Tibial artery (tissue), 4 donors: ENCODE measurements at regions not wholly inside any gene's neighbourhood (a gene's known extent, or its start where the extent isn't known, plus 50 kb on each side); places are given as distances from the start of the nearest gene placed in this dataset.

ENCODE experiments used
- DNase-seq, 2 donors: peaks; one replicate each; pipeline ENCODE4 v3.0.0-alpha.2; 2019
- H3K27ac ChIP-seq, 2 donors: fragments of 200-600 bp; sonication (generic) in 1 of 2; 1 replicate in 1 of 2; 2 replicates in 1 of 2; pipeline ENCODE4 v1.5.1; 2018 to 2019; ENCODE audit warnings: mild to moderate bottlenecking in 1 of 2
- H3K27me3 ChIP-seq, 2 donors: fragments of 200-600 bp; sonication (generic) in 1 of 2; one replicate each; pipeline versions ENCODE4 v1.5.1 to v1.6.0; 2016 to 2019
- H3K36me3 ChIP-seq, 3 donors: fragments of 200-600 bp; sonication (generic) in 2 of 3; one replicate each; pipeline ENCODE4 v1.5.1; 2016 to 2019; ENCODE audit warnings: mild to moderate bottlenecking in 2 of 3
- H3K4me1 ChIP-seq, 4 donors: fragments of 200-600 bp; sonication (generic) in 2 of 4; 1 replicate in 3 of 4; 2 replicates in 1 of 4; pipeline ENCODE4 v1.5.1; 2016 to 2019
- H3K4me3 ChIP-seq, 2 donors: fragments of 200-600 bp; sonication (generic) in 1 of 2; 1 replicate in 1 of 2; 2 replicates in 1 of 2; pipeline ENCODE4 v1.5.1; 2018 to 2019; ENCODE audit warnings: mild to moderate bottlenecking in 2 of 2
- H3K9me3 ChIP-seq, 3 donors: fragments of 200-600 bp; sonication (generic) in 1 of 3; one replicate each; pipeline ENCODE4 v1.5.1; 2016 to 2019
- CTCF ChIP-seq, 2 experiments: fragments of 200-600 bp in 1 of 2; fragments of 450-650 bp in 1 of 2; IDR thresholded peaks; one replicate each; pipeline ENCODE4 v1.5.1; 2017 to 2019; ENCODE audit warnings: antibody characterized with exemption in 2 of 2, mild to moderate bottlenecking in 1 of 2, moderate library complexity in 1 of 2
- intact Hi-C: fragments of 100-400 bp; cut with DNase I; formaldehyde crosslinking; loops from one replicate; pipeline ENCODE4 v1.15.0; 2023; ENCODE audit warnings: low total_unique reads

- TF ChIP-seq CTCF (IDR thresholded peaks at IDR 0.05): no peak
- no peak overlapping the region for H3K4me3 ChIP-seq
- intact Hi-C loops: no loop called here
- no peaks in the 10 kb centered on the region for H3K36me3 ChIP-seq
- H3K27ac ChIP-seq: no peak overlapping the region
- no peak for DNase-seq
- no peaks in the 10 kb centered on the region for H3K27me3 ChIP-seq
- peaks cover 0 to 4% (median 0%) of the 10 kb centered on the region in 4 donors for H3K4me1 ChIP-seq
- no peaks in the 10 kb centered on the region for H3K9me3 ChIP-seq
These were observed 618.5 kb upstream of the ANKRD30A start for GRCh38 chr10:36506697-36507496.

DNA sequence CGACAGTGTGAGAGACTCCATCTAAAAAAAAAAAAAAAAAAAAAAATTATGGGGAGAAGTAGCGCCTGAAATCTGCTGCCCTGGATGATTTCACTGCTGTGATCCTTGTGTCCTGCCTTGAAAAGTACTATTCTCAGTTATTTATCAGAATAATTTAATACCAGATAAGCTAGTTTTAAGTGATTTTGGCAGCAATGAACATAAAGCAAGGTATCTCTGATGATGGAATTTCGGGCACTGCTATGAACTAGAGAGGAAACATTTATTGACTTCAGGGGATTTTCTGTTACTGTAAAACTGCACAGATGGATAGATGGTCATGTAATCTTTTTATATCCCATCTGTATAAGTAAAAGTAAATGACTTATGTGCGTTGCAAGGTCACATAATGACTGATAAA lies 619.1 kb upstream of the ANKRD30A start:
- H3K4me1 ChIP-seq: peaks cover 0 to 4% (median 0%) of the 10 kb centered on the region in 4 donors
- no peaks in the 10 kb centered on the region for H3K9me3 ChIP-seq
- no peak overlapping the region for H3K27ac ChIP-seq
- intact Hi-C loops: no loop called here
- DNase-seq: no peak
- TF ChIP-seq CTCF (IDR thresholded peaks at IDR 0.05): no peak
- no peak overlapping the region for H3K4me3 ChIP-seq
- no peaks in the 10 kb centered on the region for H3K36me3 ChIP-seq
- no peaks in the 10 kb centered on the region for H3K27me3 ChIP-seq

DNA sequence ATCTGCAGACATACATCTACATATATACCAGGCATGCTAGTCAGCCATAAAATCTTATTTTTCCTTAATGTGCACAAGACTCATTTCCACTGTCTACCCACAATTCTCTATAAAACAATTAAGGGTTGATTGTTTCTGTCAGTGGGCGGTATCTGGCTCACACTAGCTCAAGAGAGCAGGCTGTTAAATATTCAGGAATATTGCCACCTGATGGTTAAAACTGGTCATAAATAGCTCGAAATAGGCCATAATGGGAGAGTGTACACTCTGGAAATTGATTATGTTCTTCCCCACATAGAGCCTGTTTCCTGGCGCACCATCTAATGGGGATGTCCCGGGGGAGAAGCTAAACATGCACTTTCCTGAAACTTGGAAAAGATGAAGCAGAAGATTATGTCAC lies 620.6 kb upstream of the ANKRD30A start:
- Histone ChIP-seq H3K9me3 (no peaks in the 10 kb centered on the region), H3K36me3 (no peaks in the 10 kb centered on the region), H3K4me3 (no peak overlapping the region), H3K27me3 (no peaks in the 10 kb centered on the region), H3K4me1 (peaks cover 0 to 8% (median 2%) of the 10 kb centered on the region in 4 donors), H3K27ac (no peak overlapping the region)
- DNase-seq: no peak
- intact Hi-C loops: no loop called here
- peak; percentile 7 for TF ChIP-seq CTCF (IDR thresholded peaks at IDR 0.05)

DNA sequence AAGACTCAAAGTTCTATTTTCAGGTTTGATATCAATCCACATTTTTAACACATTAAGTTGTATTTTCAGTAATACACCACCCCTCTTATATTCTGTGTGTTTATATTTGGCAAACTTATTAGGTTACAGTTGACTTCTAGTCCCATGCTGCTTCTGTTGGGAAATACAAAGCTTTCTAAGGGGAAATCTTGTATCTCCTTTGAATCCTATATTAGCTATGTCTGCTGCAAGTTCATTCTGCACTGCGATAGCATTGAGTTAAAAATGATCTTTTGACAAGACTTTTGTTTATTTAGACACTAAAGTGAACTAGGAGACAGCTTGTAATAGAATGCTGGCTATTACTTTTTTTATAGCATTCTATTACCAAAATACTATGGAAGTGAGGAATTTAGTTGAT lies 625.1 kb upstream of the ANKRD30A start:
- H3K9me3 ChIP-seq: no peaks in the 10 kb centered on the region
- TF ChIP-seq CTCF (IDR thresholded peaks at IDR 0.05): no peak
- intact Hi-C loops: no loop called here
- H3K27ac ChIP-seq: no peak overlapping the region
- no peaks in the 10 kb centered on the region for H3K36me3 ChIP-seq
- H3K4me1 ChIP-seq: peaks cover 0 to 34% (median 0%) of the 10 kb centered on the region in 4 donors
- no peak for DNase-seq
- H3K4me3 ChIP-seq: no peak overlapping the region
- H3K27me3 ChIP-seq: no peaks in the 10 kb centered on the region

- intact Hi-C loops: no loop called here
- TF ChIP-seq CTCF (IDR thresholded peaks at IDR 0.05): no peak
- no peak overlapping the region for H3K27ac ChIP-seq
These were observed 625.7 kb upstream of the ANKRD30A start for GRCh38 chr10:36499693-36500092.

More at GRCh38 chr10:36499693-36500092, 625.7 kb upstream of the ANKRD30A start:
- Histone ChIP-seq H3K4me1 (peaks cover 0 to 39% (median 2%) of the 10 kb centered on the region in 4 donors), H3K4me3 (no peak overlapping the region), H3K36me3 (no peaks in the 10 kb centered on the region), H3K9me3 (no peaks in the 10 kb centered on the region), H3K27me3 (no peaks in the 10 kb centered on the region)
- no peak for DNase-seq
